A673 (cell line): ENCODE measurements at regions not wholly inside any gene's neighbourhood (a gene's known extent, or its start where the extent isn't known, plus 50 kb on each side); places are given as distances from the start of the nearest gene placed in this dataset.

ENCODE experiments used
- BruUV-seq: library from RNA; stranded (reverse); fragments of 400-500 nt; replicated peaks from 2 replicates; lab custom pipeline; 2021; lab: Mats Ljungman, UMichigan
- CTCF ChIA-PET: fragments of 300-600 bp; sonication (Branson Sonifier 250); formaldehyde crosslinking; loops from one replicate; lab custom pipeline; 2022; ENCODE audit warnings: antibody characterized with exemption; lab: Charles Lee
- POLR2A ChIA-PET: fragments of 300-600 bp; sonication (Branson Sonifier 250); formaldehyde crosslinking; loops from one replicate; lab custom pipeline; 2022; ENCODE audit warnings: antibody characterized with exemption; ENCODE audit not compliant: low non-redundant PET; lab: Charles Lee
- DNase-seq: peaks from one replicate; pipeline ENCODE4 v3.0.0-alpha.2; 2015; ENCODE audit warnings: low spot score
- H3K27ac ChIP-seq: fragments of 200-600 bp; sonication (generic); 2 replicates; pipeline ENCODE4 v1.5.1; 2016; ENCODE audit warnings: mixed run types, low read depth, mild to moderate bottlenecking, mixed read lengths, antibody characterized with exemption, low read length; ENCODE audit not compliant: poor library complexity, severe bottlenecking
- H3K27me3 ChIP-seq: fragments of 200-600 bp; sonication (generic); replicated peaks from 2 replicates; pipeline ENCODE4 v1.6.1; 2017; ENCODE audit warnings: mixed run types, low read depth, mild to moderate bottlenecking, mixed read lengths, antibody characterized with exemption, low read length; ENCODE audit not compliant: insufficient read depth, poor library complexity
- H3K36me3 ChIP-seq: fragments of 200-600 bp; sonication (generic); 2 replicates; pipeline ENCODE4 v1.6.1; 2016; ENCODE audit warnings: mixed run types, mild to moderate bottlenecking, mixed read lengths, antibody characterized with exemption, low read length; ENCODE audit not compliant: insufficient read depth, poor library complexity, severe bottlenecking
- H3K4me1 ChIP-seq: fragments of 200-600 bp; sonication (generic); 2 replicates; pipeline ENCODE4 v1.6.1; 2017; ENCODE audit warnings: mixed run types, mild to moderate bottlenecking, mixed read lengths, antibody characterized with exemption, low read length; ENCODE audit not compliant: insufficient read depth, poor library complexity, severe bottlenecking
- H3K4me3 ChIP-seq: fragments of 200-600 bp; sonication (generic); 2 replicates; pipeline ENCODE4 v1.5.1; 2016; ENCODE audit warnings: low read depth, mixed run types, mild to moderate bottlenecking, mixed read lengths, low read length; ENCODE audit not compliant: poor library complexity, severe bottlenecking
- H3K9me3 ChIP-seq: fragments of 200-600 bp; sonication (generic); 2 replicates; pipeline ENCODE4 v1.6.1; 2016; ENCODE audit warnings: mixed run types, low read depth, mild to moderate bottlenecking, mixed read lengths, antibody characterized with exemption, low read length; ENCODE audit not compliant: poor library complexity, severe bottlenecking
- EZH2 ChIP-seq: fragments of 200-600 bp; sonication (generic); IDR thresholded peaks from 2 replicates; pipeline ENCODE4 v1.6.1; 2017; ENCODE audit warnings: borderline replicate concordance, low read depth, mild to moderate bottlenecking, mixed read lengths, antibody characterized with exemption, low read length; ENCODE audit not compliant: poor library complexity, severe bottlenecking
- intact Hi-C: fragments of 100-400 bp; cut with micrococcal nuclease; formaldehyde crosslinking; loops from one replicate; pipeline ENCODE4 v1.10.0; 2022; ENCODE audit not compliant: unreplicated experiment
- TF ChIP-seq, protein P1 (sequence below): fragments of 300-800, 200-600 bp; sonication (generic); conservative IDR thresholded peaks from 2 replicates; pipeline ENCODE4 v1.5.1; 2017; ENCODE audit warnings: low read depth, mild to moderate bottlenecking, antibody characterized with exemption, low read length, moderate library complexity, mixed read lengths

DNA sequence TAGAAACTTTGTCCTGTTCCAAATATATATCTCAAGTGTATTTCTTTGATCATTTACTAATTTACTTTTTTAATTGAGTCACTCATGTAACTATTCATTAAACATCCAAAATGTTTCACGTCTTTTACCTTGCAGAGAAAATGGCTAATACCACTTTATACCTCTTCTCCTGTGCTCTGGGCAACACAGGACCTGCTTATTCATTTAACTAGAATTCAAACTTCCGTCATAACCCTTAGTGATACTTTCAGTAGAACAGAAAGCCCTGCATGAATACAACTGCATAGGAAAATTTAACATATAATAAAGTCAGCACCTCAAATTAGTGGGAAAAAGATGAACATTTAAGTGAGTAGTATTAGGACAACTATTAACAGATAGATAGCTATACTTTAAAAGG, 205.2 kb downstream of the MREG start:
- Histone ChIP-seq H3K36me3 (no peaks in the 10 kb centered on the region), H3K27me3 (no peaks in the 10 kb centered on the region), H3K27ac (no peak overlapping the region), H3K9me3 (no peaks in the 10 kb centered on the region), H3K4me3 (no peak overlapping the region), H3K4me1 (no peaks in the 10 kb centered on the region)
- POLR2A ChIA-PET = no interaction called here
- BruUV-seq = no TSS peak
- CTCF ChIA-PET = no interaction called here
- TF ChIP-seq EZH2 = no peak
- TF ChIP-seq, protein P1, sequence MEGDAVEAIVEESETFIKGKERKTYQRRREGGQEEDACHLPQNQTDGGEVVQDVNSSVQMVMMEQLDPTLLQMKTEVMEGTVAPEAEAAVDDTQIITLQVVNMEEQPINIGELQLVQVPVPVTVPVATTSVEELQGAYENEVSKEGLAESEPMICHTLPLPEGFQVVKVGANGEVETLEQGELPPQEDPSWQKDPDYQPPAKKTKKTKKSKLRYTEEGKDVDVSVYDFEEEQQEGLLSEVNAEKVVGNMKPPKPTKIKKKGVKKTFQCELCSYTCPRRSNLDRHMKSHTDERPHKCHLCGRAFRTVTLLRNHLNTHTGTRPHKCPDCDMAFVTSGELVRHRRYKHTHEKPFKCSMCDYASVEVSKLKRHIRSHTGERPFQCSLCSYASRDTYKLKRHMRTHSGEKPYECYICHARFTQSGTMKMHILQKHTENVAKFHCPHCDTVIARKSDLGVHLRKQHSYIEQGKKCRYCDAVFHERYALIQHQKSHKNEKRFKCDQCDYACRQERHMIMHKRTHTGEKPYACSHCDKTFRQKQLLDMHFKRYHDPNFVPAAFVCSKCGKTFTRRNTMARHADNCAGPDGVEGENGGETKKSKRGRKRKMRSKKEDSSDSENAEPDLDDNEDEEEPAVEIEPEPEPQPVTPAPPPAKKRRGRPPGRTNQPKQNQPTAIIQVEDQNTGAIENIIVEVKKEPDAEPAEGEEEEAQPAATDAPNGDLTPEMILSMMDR = no peak
- intact Hi-C loops = no loop called here
- no peak for DNase-seq

DNA sequence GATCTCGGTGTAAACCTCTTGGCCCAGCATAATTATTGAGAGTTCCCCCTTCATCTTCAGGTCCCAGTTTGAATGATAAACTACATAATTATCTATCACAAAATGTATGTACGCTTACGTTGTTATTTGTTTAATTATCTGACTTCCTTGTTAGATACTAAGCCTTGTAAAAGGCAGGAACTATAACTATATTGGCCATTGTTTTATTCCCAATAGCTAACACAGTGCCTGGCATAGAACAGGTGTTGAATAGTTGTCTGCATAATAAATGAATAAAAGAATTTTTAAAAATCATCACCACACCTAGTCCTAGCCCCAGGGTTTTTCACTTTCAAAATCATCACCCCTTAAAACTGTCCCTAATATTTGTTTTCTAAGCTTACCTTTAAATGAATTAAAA, 207.9 kb downstream of the MREG start:
- H3K4me1 ChIP-seq = no peaks in the 10 kb centered on the region
- TF ChIP-seq EZH2 = no peak
- TF ChIP-seq, protein P1 = no peak
- ChIA-PET POLR2A (no interaction called here), CTCF (no interaction called here)
- no peak for DNase-seq
- no peaks in the 10 kb centered on the region for H3K27me3 ChIP-seq
- no TSS peak for BruUV-seq
- H3K4me3 ChIP-seq = no peak overlapping the region
- H3K9me3 ChIP-seq = peaks cover 17% of the 10 kb centered on the region
- no peak overlapping the region for H3K27ac ChIP-seq
- H3K36me3 ChIP-seq = no peaks in the 10 kb centered on the region
- intact Hi-C loops = no loop called here

DNA sequence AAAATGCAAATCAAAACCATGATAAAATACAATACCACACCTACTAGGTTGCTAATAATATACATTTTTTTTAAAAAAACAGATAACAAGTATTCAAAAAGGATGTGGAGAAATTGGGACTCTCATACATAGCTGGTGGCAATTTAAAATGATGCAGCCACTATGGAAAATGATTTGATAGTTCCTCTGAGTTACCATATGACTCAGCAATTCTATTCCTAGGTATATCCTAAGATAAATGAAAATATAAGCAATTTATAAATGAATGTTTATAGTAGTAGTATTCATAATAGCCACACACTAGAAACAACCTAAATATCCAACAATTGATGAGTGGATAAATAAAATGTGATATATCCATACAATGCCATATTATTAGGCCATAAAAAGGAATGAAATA, 210.2 kb downstream of the MREG start:
- H3K36me3 ChIP-seq = no peaks in the 10 kb centered on the region
- H3K9me3 ChIP-seq = peaks cover 17% of the 10 kb centered on the region
- no peak overlapping the region for H3K4me3 ChIP-seq
- intact Hi-C loops = no loop called here
- H3K4me1 ChIP-seq = no peaks in the 10 kb centered on the region
- no peaks in the 10 kb centered on the region for H3K27me3 ChIP-seq
- ChIA-PET CTCF (no interaction called here), POLR2A (no interaction called here)
- no peak for TF ChIP-seq EZH2
- TF ChIP-seq, protein P1 = no peak
- DNase-seq = no peak
- BruUV-seq = no TSS peak
- no peak overlapping the region for H3K27ac ChIP-seq
